ENCODE measurements at regions not wholly inside any gene's neighbourhood (a gene's known extent, or its start where the extent isn't known, plus 50 kb on each side); places are given as distances from the start of the nearest gene placed in this dataset.
A peak's percentile ranks its signal among the peaks of the same experiment; 100 is the strongest.
"Not testable (repeated sequence)": the region's sequence is repeated elsewhere in the genome, so short reads cannot be mapped to it uniquely, and the experiment has no call there.

- DNase-seq: no peak
These were observed 101.8 kb downstream of the RPLP1 start for GRCh38 chr15:69554279-69554961.

- DNase-seq: no peak
These were observed 102.5 kb downstream of the RPLP1 start for GRCh38 chr15:69555080-69555479.

- DNase-seq: no peak
These were observed 103.7 kb downstream of the RPLP1 start for GRCh38 chr15:69556344-69556743.

DNA sequence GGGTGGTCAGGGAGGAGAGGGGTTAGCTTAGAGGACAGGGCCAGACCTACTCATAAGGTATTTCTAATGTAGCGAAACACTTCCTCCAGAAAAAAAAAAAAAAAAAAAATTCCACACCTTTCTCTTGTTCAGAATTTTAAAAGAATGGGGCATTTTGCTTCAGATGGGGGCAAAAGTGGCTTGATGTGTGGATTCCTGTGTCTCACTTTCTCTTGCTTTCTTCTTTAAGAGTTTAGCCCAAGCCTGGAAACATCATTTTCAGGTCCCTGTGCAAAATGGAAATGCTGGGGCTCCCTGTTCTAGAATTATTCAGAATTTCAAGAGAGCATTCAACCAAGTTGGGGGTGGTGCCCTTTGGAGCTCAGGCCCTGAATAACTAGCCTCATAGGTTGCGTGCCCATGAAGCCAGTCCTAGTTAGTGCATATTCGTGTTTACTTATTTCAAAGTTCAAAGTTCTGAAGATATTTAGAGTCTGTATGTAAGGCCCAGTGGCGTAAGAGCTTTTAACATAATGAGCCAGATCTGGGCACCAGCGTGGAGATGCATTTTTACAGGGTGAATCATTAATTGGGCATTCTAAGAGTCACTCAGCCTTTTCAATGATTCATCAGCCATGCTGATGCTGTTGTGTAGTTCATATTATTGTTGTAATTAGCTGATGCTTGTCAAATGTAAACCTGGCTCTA lies 104.5 kb downstream of the RPLP1 start:
- peak; percentile 95 for DNase-seq

DNA sequence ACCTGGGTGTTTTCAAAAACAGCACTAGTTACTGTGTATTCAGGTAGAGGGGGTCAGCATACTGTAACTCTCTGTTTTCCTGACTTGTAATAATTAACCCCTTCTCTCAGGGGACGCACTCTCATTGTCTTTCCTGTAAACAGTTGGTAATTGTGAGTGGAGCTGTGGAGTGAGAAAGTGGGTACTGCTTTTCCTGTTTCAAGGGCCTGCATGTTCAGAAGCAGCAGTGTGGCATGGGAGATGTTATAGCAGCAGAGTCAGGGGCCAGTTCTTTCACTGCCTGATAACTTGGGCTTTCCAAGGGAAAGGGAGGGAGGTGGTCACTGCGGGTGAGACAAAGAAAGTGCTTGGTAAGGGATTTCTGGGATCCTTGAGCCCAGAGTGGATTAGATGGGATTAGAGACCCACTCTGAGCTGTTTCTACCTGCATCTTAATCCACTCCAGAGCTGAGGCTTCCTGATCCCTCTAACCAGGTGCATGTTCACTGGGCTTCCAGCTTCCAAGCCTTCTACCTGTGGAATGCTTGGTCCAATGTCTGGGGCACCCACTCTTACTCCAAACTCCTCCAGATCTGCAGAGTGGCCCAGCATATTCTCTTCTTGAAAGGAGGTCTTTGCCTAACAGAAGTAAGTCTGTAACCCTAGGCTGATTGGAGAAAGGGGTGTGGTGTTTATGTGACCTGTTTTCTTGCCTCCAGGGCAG lies 105.2 kb downstream of the RPLP1 start:
- DNase-seq: no peak

- DNase-seq: no peak
These were observed 107.0 kb downstream of the RPLP1 start for GRCh38 chr15:69559440-69560190.

DNA sequence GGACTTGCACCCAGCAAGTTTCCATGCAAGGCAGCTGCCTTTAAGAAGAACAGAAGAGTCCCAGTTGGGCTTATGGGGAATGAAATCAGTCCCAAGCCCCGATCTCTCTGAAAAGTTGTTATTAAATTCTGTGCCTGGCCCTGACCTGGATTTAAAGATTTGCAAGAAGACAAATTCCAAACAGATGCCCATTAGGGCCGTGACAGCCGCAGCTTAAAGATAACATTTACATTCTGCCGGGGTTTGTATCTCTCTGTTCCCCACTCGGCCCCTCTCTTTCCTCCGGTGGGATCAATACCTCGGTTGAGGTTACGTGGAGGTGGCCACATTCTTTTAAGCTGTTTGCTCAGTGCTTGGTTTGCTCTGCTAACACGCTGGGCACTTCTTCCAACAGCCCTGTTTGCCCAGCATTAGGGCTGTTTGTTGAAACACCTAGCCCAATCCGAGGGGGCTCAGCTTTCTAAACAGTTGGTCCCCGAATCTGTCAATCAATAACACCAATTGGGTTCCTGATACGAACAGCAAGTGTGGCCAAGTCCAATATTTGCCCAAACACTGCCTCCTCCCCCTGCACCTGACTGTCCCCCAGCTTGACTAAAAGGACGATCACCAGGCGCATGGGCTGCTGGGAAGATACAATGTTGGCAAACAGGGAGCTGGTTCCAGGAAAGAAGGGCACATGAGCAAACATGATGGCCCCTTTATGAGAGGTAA lies 108.6 kb downstream of the RPLP1 start:
- no peak for DNase-seq

- DNase-seq: no peak
These were observed 109.5 kb downstream of the RPLP1 start for GRCh38 chr15:69562116-69562515.

GRCh38 chr15:69562564-69562963 lies 109.9 kb downstream of the RPLP1 start:
- DNase-seq: no peak

DNA sequence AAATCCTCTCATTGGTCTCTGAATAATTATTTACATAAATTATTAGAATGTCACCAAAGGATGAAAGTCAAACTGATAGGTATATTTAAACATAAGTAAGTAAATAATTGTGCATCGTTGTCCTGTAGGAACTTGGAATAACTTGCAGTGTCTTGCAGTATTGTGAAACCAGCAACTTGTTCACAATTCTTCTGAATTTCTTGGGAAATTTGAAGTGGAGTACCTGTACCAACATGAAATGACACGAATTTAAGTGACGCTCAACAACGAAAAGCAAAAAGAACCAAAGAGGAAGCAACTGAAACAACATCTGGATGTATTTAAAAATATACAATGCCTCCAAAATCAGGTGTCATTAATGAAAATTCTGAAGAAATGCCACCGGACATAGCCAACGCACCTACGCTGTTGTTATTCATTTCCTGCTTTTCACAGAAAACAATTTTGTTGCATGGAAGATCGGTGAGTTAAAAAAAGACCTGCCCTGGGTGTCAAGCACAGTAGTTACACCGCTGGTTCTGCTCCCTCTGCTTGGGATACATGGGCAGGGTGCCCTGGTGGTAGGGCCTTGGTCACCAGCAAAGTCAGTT lies 112.5 kb downstream of the RPLP1 start:
- no peak for DNase-seq

GRCh38 chr15:69567238-69567760 lies 114.7 kb downstream of the RPLP1 start:
- DNase-seq: not testable (repeated sequence)

GRCh38 chr15:69568173-69569009 lies 115.8 kb downstream of the RPLP1 start:
- DNase-seq: peak; percentile 88

DNA sequence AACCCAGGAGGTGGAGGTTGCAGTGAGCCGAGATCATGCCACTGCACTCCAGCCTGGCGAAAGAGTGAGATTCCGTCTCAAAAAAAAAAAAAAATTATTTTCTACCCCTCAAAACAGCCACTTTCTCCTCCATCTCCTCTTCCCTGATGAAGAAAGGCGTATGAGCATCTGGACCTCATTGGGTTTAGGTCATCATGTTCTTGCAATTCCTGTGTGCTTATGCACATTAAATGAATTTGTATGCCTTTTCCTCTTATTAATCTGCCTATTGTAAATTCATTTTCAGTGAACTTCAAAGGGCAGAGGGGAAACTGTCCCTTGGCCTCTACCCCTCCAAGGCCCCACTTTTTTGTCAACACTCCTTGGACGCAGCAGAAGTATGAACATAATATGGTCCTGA lies 117.8 kb downstream of the RPLP1 start:
- DNase-seq: no peak

- DNase-seq: no peak
These were observed 118.4 kb downstream of the RPLP1 start for GRCh38 chr15:69570997-69571396.

GRCh38 chr15:69573278-69573677 lies 120.7 kb downstream of the RPLP1 start:
- peak; percentile 6 for DNase-seq

DNA sequence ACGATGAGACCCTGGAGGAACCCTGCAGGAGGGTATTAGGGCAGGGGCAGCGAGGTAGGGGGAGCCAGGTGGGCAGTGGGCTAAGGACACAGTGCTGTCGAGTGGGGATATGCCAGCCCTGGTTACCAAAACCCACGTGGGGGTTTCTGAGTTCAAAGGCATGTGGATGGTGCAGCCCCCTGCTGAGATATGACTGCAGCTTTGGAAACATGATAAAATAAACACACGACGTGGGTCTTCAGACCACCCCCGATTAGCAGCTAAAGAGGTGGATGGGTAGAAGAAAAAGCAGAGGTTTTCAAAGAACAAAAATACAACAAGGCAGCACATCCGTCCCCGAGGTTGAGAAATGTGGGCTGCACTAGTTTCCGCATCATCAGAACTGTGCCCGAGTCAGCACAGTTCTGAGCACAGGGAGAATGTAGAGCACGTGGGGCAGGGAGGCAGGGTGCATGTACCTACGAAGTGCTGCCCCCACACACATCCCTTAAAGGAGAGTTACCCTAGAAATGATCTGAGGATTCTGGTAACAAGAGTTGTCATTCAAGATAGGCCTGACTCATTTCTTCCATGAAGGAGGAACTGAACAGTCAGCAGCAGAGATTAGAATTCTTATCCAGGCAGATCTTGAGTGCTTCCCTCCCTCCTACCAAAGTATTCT lies 121.3 kb downstream of the RPLP1 start:
- peak; percentile 53 for DNase-seq

DNA sequence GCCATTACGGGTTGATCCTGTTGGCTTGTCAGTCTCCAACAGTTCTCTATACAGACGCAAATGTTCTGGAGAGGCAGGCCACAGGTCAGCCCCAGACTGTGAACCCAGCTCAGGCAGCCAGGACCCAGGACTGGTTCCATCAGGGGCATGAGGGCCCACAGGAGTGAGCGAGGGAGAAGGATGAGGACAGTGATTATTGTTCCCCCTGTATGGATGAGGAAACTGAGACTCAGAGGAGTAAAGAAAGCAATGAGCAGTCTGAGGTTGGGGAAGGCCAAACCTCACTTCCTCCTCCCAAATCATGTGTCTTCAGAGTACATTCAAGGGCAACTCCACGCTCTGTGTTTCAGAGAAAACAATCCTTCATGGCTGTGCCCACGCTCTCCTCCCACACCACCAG lies 121.9 kb downstream of the RPLP1 start:
- no peak for DNase-seq

DNA sequence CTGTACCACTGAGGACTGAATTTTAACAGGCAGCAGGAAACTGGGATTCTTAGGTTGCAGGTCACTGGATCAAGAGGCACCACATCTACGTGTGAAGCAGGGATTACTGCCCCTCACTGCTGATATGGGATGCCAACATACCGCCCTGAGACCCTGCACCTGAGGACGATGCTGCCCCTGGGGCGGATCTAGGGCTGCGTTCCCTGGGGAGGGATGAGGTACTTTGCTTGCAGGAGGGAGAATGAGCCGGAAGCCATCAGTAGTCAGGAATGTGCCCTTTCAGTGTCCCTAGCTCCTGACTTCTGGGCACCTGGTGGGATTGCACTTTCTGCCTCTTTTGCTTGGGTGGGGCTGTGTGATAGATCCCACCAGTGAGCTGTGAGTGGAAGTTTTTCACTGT lies 122.8 kb downstream of the RPLP1 start:
- DNase-seq: no peak

DNA sequence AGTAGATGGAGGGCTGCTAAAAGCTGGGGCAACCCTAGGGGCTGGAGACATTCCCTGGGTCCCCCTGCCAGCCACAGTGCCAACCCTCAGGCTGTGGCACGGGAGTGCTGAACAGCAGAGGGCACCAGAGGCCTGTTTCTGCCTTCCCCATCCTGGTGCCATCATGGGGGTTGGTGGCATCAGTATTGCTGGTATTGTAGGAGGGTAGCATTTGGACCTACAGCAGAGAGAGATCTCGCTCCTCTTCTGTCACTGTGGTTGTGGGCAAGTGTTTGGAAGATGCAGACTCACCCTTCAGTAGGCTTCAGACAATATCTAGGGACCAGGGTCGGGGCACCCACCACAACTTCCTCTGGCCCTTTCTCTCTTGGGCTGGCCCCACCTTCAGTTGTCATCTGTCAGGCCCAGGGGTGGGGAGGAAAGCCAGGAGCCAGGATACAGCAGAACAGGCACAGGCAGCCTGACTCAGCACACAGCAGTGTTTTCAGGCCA lies 123.5 kb downstream of the RPLP1 start:
- peak; percentile 50 for DNase-seq

DNA sequence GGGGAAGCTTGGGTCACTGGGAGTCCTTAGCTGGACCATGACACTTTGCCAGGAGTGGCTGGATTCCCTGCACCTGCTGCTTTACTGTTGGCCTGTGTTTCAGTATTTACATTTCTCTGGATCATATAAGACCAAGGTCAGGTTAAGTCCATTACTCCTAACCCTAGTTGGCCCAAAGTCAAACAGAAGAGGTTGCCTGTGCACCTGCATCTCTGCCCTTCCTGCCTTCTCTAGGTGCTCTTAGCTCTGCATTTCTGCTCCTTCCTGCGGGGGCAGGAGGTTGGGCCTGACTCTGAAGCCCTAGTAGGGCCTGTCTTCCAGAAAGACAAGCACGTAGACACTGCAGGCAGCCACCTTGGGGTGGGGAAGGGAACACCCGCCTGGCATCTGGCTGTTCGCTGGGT lies 124.3 kb downstream of the RPLP1 start:
- no peak for DNase-seq
